OCI-LY7 (cell line): ENCODE measurements at regions not wholly inside any gene's neighbourhood (a gene's known extent, or its start where the extent isn't known, plus 50 kb on each side); places are given as distances from the start of the nearest gene placed in this dataset.

Experiments used
- EZH2phosphoT487 ChIP-seq: fragments of 200-600 bp; sonication (generic); IDR thresholded peaks from 2 replicates; pipeline ENCODE4 v1.6.1; 2018; ENCODE audit warnings: low read depth, borderline replicate concordance, mild to moderate bottlenecking, mixed run types, antibody characterized with exemption, low read length, moderate library complexity, mixed read lengths
- TF ChIP-seq, protein P1 (sequence below): fragments of 200-600 bp; sonication (generic); conservative IDR thresholded peaks from 2 replicates; pipeline ENCODE4 v1.5.1; 2014; ENCODE audit warnings: mild to moderate bottlenecking, antibody characterized with exemption, low read length, moderate library complexity, mixed read lengths

DNA sequence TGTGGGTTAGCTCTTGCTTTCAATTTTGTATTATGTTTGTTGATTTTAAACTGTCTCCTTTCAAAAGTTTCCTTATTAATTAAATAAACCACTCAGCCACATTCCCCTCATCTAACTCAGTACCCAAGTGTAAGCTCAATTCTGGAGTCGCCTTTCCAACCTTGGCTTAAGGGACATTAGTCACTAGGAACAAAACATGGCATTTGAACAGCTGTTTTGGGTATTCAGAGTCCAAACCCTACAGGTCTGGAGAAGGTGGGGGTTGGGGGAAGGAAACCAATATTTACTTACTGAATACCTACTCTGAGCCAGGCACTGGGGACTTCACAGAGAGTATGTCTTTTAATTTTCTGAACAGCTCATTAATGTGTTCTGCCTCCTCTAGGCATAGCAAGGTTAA is 117.2 kb upstream of the JUN start:
- TF ChIP-seq, protein P1, sequence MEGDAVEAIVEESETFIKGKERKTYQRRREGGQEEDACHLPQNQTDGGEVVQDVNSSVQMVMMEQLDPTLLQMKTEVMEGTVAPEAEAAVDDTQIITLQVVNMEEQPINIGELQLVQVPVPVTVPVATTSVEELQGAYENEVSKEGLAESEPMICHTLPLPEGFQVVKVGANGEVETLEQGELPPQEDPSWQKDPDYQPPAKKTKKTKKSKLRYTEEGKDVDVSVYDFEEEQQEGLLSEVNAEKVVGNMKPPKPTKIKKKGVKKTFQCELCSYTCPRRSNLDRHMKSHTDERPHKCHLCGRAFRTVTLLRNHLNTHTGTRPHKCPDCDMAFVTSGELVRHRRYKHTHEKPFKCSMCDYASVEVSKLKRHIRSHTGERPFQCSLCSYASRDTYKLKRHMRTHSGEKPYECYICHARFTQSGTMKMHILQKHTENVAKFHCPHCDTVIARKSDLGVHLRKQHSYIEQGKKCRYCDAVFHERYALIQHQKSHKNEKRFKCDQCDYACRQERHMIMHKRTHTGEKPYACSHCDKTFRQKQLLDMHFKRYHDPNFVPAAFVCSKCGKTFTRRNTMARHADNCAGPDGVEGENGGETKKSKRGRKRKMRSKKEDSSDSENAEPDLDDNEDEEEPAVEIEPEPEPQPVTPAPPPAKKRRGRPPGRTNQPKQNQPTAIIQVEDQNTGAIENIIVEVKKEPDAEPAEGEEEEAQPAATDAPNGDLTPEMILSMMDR: no peak
- TF ChIP-seq EZH2phosphoT487: no peak
